ENCODE measurements at regions not wholly inside any gene's neighbourhood (a gene's known extent, or its start where the extent isn't known, plus 50 kb on each side); places are given as distances from the start of the nearest gene placed in this dataset.

DNA sequence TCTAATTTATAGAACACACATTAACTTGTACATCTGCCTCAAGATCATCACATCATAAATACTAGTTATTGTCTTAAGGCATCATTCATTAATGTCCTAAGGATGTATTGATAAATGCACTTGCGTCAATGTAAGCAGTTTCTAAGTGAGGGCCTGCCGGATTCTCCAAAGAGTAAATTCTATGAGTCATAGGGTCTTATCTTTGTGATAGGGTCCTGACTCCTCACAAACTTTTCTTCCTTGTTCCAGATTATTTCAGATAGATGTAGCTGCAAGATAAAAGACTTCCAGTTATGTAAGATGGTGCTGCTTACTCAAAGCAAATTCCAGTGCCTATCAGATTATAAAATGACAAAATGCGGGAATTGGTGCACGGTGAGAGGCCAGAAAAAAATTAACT lies 315.0 kb upstream of the SLC39A10 start:
- Histone ChIP-seq H3K36me3 (ENCODE audit: control insufficient read depth in 2 of 2, extremely low read depth in 1 of 2, insufficient read depth in 2 of 2, low read length in 2 of 2) (no peaks in the 10 kb centered on the region), H3K79me2 (ENCODE audit: control insufficient read depth, insufficient read depth, low read length) (no peaks in the 10 kb centered on the region), H3K4me2 (ENCODE audit: insufficient read depth, low read length) (no peak overlapping the region), H3K27me3 (ENCODE audit: control insufficient read depth in 2 of 2, insufficient read depth in 2 of 2, low read length in 2 of 2) (no peaks in the 10 kb centered on the region), H2AFZ (ENCODE audit: low read depth, low read length) (no peak overlapping the region), H3K9me3 (replicated peaks; ENCODE audit: control insufficient read depth, insufficient read depth, low read length) (no peaks in the 10 kb centered on the region), H3K4me1 (ENCODE audit: control insufficient read depth, extremely low read depth, insufficient read depth, low read length) (no peaks in the 10 kb centered on the region), H3K27ac (ENCODE audit: insufficient read depth, low read depth, low read length) (no peak overlapping the region), H3K4me3 (replicated peaks in 1 of 3; ENCODE audit: insufficient read depth in 1 of 3, low read depth in 1 of 3, low read length in 3 of 3) (no peak overlapping the region), H3K9ac (replicated peaks; ENCODE audit: extremely low read depth, insufficient read depth, low read length) (no peak overlapping the region), H3K9me1 (replicated peaks; ENCODE audit: control insufficient read depth, extremely low read depth, insufficient read depth, low read length) (no peaks in the 10 kb centered on the region), H4K20me1 (replicated peaks; ENCODE audit: control insufficient read depth, extremely low read depth, insufficient read depth, low read length) (no peaks in the 10 kb centered on the region)
- dilution Hi-C loops (cut with MboI; ENCODE audit: extremely low pct_ligation_motif_present, low sequenced_read_pairs) (no loop called here), intact Hi-C loops (cut with micrococcal nuclease) (no loop called here)
- ChIA-PET CTCF (interaction anchor here (1.0 kb wide), 1 partner anchor 10 kb away, joined by 5 read pairs; no protein-coding TSS in a partner anchor), POLR2A (no interaction called here)
- DNase-seq (ENCODE audit: low read depth, low spot score) (no peak), FAIRE-seq (no peak)
- TF ChIP-seq MYC (IDR thresholded peaks at IDR 0.05; ENCODE audit: low read depth, low read length) (no peak), POLR2AphosphoS5 (IDR thresholded peaks at IDR 0.05; ENCODE audit: insufficient read depth, low read depth, low read length) (no peak), CTCF (IDR thresholded peaks at IDR 0.05; ENCODE audit: extremely low read depth in 1 of 2, insufficient read depth in 1 of 2, low read depth in 1 of 2, low read length in 2 of 2) (no peak), GATA2 (IDR thresholded peaks at IDR 0.05; ENCODE audit: insufficient read depth, insufficient read length, low read depth, low read length) (no peak), POLR2A (IDR thresholded peaks at IDR 0.05; ENCODE audit: low read depth, low read length) (no peak), FOS (IDR thresholded peaks at IDR 0.05; ENCODE audit: borderline replicate concordance, insufficient read depth, low read length) (no peak), MAX (IDR thresholded peaks at IDR 0.05; ENCODE audit: insufficient read depth, insufficient read length) (no peak), EZH2 (IDR thresholded peaks at IDR 0.05; ENCODE audit: borderline replicate concordance, low read depth, low read length, severe bottlenecking) (no peak), JUN (IDR thresholded peaks at IDR 0.05; ENCODE audit: borderline replicate concordance, insufficient read depth, insufficient read length, low read depth) (no peak)
- no TSS peak for BruUV-seq (replicated peaks)

Measured in endothelial cell of umbilical vein (primary cell).